Esophagus muscularis mucosa (tissue), 4 donors: ENCODE measurements at regions not wholly inside any gene's neighbourhood (a gene's known extent, or its start where the extent isn't known, plus 50 kb on each side); places are given as distances from the start of the nearest gene placed in this dataset.

Source experiments
- DNase-seq: peaks from one replicate; pipeline ENCODE4 v3.0.0-alpha.2; 2017; ENCODE audit errors: extremely low spot score
- H3K27ac ChIP-seq, 4 donors: fragments of 200-600 bp; sonication (generic); replicated peaks in 1 of 4; 1 replicate in 3 of 4; 2 replicates in 1 of 4; pipeline ENCODE4 v1.5.1; 2016 to 2019; ENCODE audit warnings: mild to moderate bottlenecking in 1 of 4
- H3K27me3 ChIP-seq, 4 donors: fragments of 200-600 bp; sonication (generic); one replicate each; pipeline versions ENCODE4 v1.5.1 to v1.6.0; 2016 to 2019
- H3K36me3 ChIP-seq, 4 donors: fragments of 200-600 bp; sonication (generic); one replicate each; pipeline ENCODE4 v1.5.1; 2016 to 2019
- H3K4me1 ChIP-seq, 4 donors: fragments of 200-600 bp; sonication (generic); one replicate each; pipeline ENCODE4 v1.5.1; 2016 to 2019
- H3K4me3 ChIP-seq, 4 donors: fragments of 200-600 bp; sonication (generic); 1 replicate in 2 of 4; 2 replicates in 2 of 4; pipeline ENCODE4 v1.5.1; 2016 to 2019; ENCODE audit warnings: mild to moderate bottlenecking in 4 of 4, moderate library complexity in 1 of 4
- H3K9me3 ChIP-seq, 4 donors: fragments of 200-600 bp; sonication (generic); 1 replicate in 3 of 4; 2 replicates in 1 of 4; pipeline ENCODE4 v1.5.1; 2016 to 2019
- CTCF ChIP-seq, 3 experiments: fragments of 200-600 bp in 2 of 3; fragments of 450-650 bp in 1 of 3; sonication (generic) in 2 of 3; IDR thresholded peaks; one replicate each; pipeline ENCODE4 v1.5.1; 2017 to 2019; ENCODE audit warnings: antibody characterized with exemption in 3 of 3, mild to moderate bottlenecking in 2 of 3, moderate library complexity in 1 of 3
- EP300 ChIP-seq: sonication (generic); formaldehyde crosslinking; IDR thresholded peaks from one replicate; pipeline ENCODE4 v1.6.1; 2017; ENCODE audit warnings: antibody characterized with exemption
- POLR2A ChIP-seq: fragments of 450-650 bp; IDR thresholded peaks from one replicate; pipeline ENCODE4 v1.6.1; 2017; ENCODE audit warnings: antibody characterized with exemption, moderate library complexity, mild to moderate bottlenecking, low read depth
- POLR2AphosphoS5 ChIP-seq, 2 donors: sonication (generic); formaldehyde crosslinking; IDR thresholded peaks; one replicate each; pipeline ENCODE4 v1.6.1; 2017; ENCODE audit warnings: antibody characterized with exemption in 2 of 2
- WGBS: methylation state at CpG from one replicate; pipeline ENCODE4 v1.1.5; 2018; 5-methylcytosine and 5-hydroxymethylcytosine counted together
- intact Hi-C: fragments of 100-400 bp; cut with DNase I; formaldehyde crosslinking; loops from one replicate; pipeline ENCODE4 v1.15.1; 2023

GRCh38 chr17:62322313-62322712, 58.0 kb upstream of the EFCAB3 start:
- WGBS, result 94% methylated on average over 7 of the region's 7 CpGs
- Histone ChIP-seq H3K36me3 (no peaks in the 10 kb centered on the region), H3K4me3 (no peak overlapping the region), H3K27ac (no peak overlapping the region), H3K9me3 (no peaks in the 10 kb centered on the region), H3K4me1 (no peaks in the 10 kb centered on the region), H3K27me3 (peaks cover 0 to 9% (median 0%) of the 10 kb centered on the region in 4 donors)
- no peak for DNase-seq
- intact Hi-C loops, result no loop called here
- no peak for TF ChIP-seq CTCF (IDR thresholded peaks at IDR 0.05)
- TF ChIP-seq EP300, result no peak
- no peak for TF ChIP-seq POLR2A
- TF ChIP-seq POLR2AphosphoS5 (IDR thresholded peaks at IDR 0.05), result no peak

GRCh38 chr17:62321451-62321850, 58.9 kb upstream of the EFCAB3 start:
- 45% methylated on average over 1 of the region's 1 CpG for WGBS
- TF ChIP-seq CTCF (IDR thresholded peaks at IDR 0.05) (no peak), POLR2A (no peak), EP300 (no peak), POLR2AphosphoS5 (IDR thresholded peaks at IDR 0.05) (no peak)
- H3K27ac ChIP-seq, result no peak overlapping the region
- peaks cover 0 to 9% (median 0%) of the 10 kb centered on the region in 4 donors for H3K27me3 ChIP-seq
- H3K4me3 ChIP-seq, result no peak overlapping the region
- intact Hi-C loops, result no loop called here
- H3K9me3 ChIP-seq, result no peaks in the 10 kb centered on the region
- no peak for DNase-seq
- H3K4me1 ChIP-seq, result no peaks in the 10 kb centered on the region
- H3K36me3 ChIP-seq, result no peaks in the 10 kb centered on the region

- no peaks in the 10 kb centered on the region for H3K4me1 ChIP-seq
- intact Hi-C loops, result no loop called here
- H3K4me3 ChIP-seq, result no peak overlapping the region
- H3K27ac ChIP-seq, result no peak overlapping the region
- 74% methylated on average over 1 of the region's 1 CpG for WGBS
- peaks cover 0 to 9% (median 0%) of the 10 kb centered on the region in 4 donors for H3K27me3 ChIP-seq
- no peaks in the 10 kb centered on the region for H3K9me3 ChIP-seq
- DNase-seq, result no peak
- no peaks in the 10 kb centered on the region for H3K36me3 ChIP-seq
- TF ChIP-seq POLR2A (no peak), CTCF (IDR thresholded peaks at IDR 0.05) (no peak), EP300 (no peak), POLR2AphosphoS5 (IDR thresholded peaks at IDR 0.05) (no peak)
Observed at GRCh38 chr17:62319846-62320245, 60.5 kb upstream of the EFCAB3 start.

- no peak for TF ChIP-seq CTCF (IDR thresholded peaks at IDR 0.05)
- TF ChIP-seq EP300, result no peak
- TF ChIP-seq POLR2AphosphoS5 (IDR thresholded peaks at IDR 0.05), result no peak
- no peak for TF ChIP-seq POLR2A
- Histone ChIP-seq H3K4me1 (no peaks in the 10 kb centered on the region), H3K36me3 (no peaks in the 10 kb centered on the region), H3K4me3 (no peak overlapping the region), H3K27me3 (no peaks in the 10 kb centered on the region), H3K9me3 (no peaks in the 10 kb centered on the region), H3K27ac (no peak overlapping the region)
- no peak for DNase-seq
- intact Hi-C loops, result no loop called here
Observed at GRCh38 chr17:62309396-62309795, 71.0 kb upstream of the EFCAB3 start.

GRCh38 chr17:62307196-62307595, 73.2 kb upstream of the EFCAB3 start:
- Histone ChIP-seq H3K9me3 (no peaks in the 10 kb centered on the region), H3K27ac (no peak overlapping the region), H3K36me3 (no peaks in the 10 kb centered on the region), H3K4me3 (no peak overlapping the region), H3K27me3 (no peaks in the 10 kb centered on the region), H3K4me1 (no peaks in the 10 kb centered on the region)
- no peak for DNase-seq
- intact Hi-C loops, result no loop called here
- TF ChIP-seq POLR2A (no peak), CTCF (IDR thresholded peaks at IDR 0.05) (no peak), EP300 (no peak), POLR2AphosphoS5 (IDR thresholded peaks at IDR 0.05) (no peak)
- WGBS, result 25% methylated on average over 2 of the region's 2 CpGs
